Natural killer cell treated with Interleukin-12 subunit alpha and Interleukin-12 subunit beta and Interleukin-15 and Interleukin-18, amount 100 ng/mL, for 72 hours (primary cell): ENCODE measurements at regions not wholly inside any gene's neighbourhood (a gene's known extent, or its start where the extent isn't known, plus 50 kb on each side); places are given as distances from the start of the nearest gene placed in this dataset.
"Not testable (repeated sequence)": the region's sequence is repeated elsewhere in the genome, so short reads cannot be mapped to it uniquely, and the experiment has no call there.

Source experiments
- ATAC-seq, 2 donors: fragments of 150-1000 bp; cut with Tn5 transposase in 1 of 2; sonication (Bioruptor Pico), chemical (Tn5 transposase) in 1 of 2; 2 replicates each; pipeline ENCODE4 v1.10.0; 2021
- DNase-seq: peaks from one replicate; pipeline ENCODE4 v3.0.0; 2022; ENCODE audit warnings: low spot score
- H3K27ac Mint-ChIP-seq, 2 donors: 1 replicate in 1 of 2; 2 replicates in 1 of 2; pipeline ENCODE4 v1.8.0; 2022; ENCODE audit warnings: mixed read lengths in 2 of 2, mild to moderate bottlenecking in 1 of 2, moderate library complexity in 1 of 2
- H3K27me3 Mint-ChIP-seq, 2 donors: 1 replicate in 1 of 2; 2 replicates in 1 of 2; pipeline ENCODE4 v1.8.0; 2022; ENCODE audit warnings: mixed read lengths in 2 of 2
- H3K36me3 Mint-ChIP-seq: one replicate; pipeline ENCODE4 v1.8.0; 2022; ENCODE audit warnings: mixed read lengths
- H3K4me1 Mint-ChIP-seq, 2 donors: 1 replicate in 1 of 2; 2 replicates in 1 of 2; pipeline ENCODE4 v1.8.0; 2022; ENCODE audit warnings: low read depth in 2 of 2, mixed read lengths in 2 of 2, mild to moderate bottlenecking in 1 of 2
- H3K4me3 Mint-ChIP-seq: one replicate; pipeline ENCODE4 v1.8.0; 2022; ENCODE audit warnings: mixed read lengths
- H3K9me3 Mint-ChIP-seq: 2 replicates; pipeline ENCODE4 v1.8.0; 2022; ENCODE audit warnings: mixed read lengths

DNA sequence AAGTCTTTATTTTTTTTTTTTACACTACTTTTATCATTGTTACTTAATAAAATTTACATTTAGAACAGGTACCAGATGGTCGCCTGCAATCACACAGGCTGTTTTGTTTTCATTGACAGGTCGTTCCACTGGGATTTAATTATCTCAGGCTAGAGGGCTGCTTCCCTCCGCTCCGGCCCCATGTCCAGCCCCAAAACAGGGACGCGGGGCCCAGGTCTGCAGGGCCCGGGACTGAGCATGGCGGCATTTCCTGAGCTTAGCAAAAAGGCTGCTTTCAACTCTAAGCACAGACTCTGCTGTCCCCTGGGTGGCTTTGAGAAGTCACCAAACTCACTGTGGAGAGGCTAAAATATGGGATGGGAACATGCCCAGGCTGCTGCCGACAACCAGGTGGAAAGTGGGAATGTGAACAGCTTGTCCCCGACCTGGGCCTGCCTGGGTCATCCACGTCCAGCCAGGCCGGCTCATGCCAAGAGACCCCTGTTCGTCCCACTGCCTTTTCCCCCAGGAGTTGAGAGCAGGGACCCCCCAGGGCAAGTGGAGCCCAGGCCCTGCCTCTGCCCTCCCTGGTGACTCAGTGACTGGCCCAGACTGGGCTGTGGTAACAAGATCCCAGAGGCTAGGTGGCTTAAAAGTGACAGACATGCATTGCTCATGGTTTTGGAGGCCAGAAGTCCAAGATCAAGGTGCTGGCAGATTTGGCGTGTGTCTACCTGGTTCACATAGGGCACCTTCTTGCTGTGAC, 150.0 kb downstream of the SHANK2 start:
- Mint-ChIP-seq H3K4me3 (no peak overlapping the region), H3K27me3 (peaks cover 0 to 5% of the 10 kb centered on the region in 2 donors), H3K36me3 (no peaks in the 10 kb centered on the region), H3K9me3 (no peaks in the 10 kb centered on the region), H3K27ac (no peak overlapping the region), H3K4me1 (no peaks in the 10 kb centered on the region)
- ATAC-seq (no peak), DNase-seq (no peak)

DNA sequence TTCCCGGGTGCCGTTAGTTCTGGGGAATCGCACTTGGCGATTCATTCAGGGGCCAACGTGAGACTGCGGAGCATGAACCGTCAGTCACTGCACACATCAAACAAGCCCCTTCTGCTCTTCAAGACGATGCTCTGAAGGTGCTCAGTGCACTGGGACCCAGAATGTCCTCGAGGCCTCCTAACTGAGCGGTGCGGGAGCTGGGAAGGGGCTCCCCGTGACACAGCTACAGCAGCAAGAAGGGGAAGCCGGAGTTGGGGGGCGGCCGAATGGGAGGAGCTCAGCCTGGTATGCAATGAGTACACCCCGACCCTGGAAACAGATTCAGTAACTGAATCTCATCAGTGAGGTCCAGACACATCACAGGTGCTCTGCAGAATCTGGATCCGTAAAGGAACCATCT, 150.8 kb downstream of the SHANK2 start:
- Mint-ChIP-seq H3K27me3 (peaks cover 0 to 5% of the 10 kb centered on the region in 2 donors), H3K36me3 (no peaks in the 10 kb centered on the region), H3K4me3 (no peak overlapping the region), H3K27ac (no peak overlapping the region), H3K9me3 (no peaks in the 10 kb centered on the region), H3K4me1 (no peaks in the 10 kb centered on the region)
- ATAC-seq: no peak
- DNase-seq: no peak

DNA sequence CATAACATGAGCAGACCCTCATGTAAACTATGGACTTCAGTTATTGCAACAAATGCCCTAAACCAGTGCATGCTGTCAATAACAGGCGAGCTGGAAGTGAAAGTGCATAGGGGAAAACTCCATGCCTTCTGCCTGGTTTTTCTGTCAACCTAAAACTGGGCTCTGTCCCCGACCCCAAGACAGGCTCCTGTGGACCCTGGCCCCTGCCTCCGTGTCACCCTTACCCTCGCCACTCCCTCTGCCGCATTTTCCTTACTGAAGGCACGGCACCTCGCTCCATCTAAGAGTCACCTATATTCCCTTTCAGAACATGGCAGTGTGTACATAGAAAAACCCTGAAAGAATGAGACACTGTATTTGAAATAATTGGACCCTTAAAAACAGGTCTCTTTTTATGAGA, 151.3 kb downstream of the SHANK2 start:
- ATAC-seq (no peak), DNase-seq (peak; percentile 28)
- Mint-ChIP-seq H3K36me3 (no peaks in the 10 kb centered on the region), H3K4me1 (no peaks in the 10 kb centered on the region), H3K27me3 (peaks cover 0 to 5% of the 10 kb centered on the region in 2 donors), H3K4me3 (no peak overlapping the region), H3K9me3 (no peaks in the 10 kb centered on the region), H3K27ac (no peak overlapping the region)

DNA sequence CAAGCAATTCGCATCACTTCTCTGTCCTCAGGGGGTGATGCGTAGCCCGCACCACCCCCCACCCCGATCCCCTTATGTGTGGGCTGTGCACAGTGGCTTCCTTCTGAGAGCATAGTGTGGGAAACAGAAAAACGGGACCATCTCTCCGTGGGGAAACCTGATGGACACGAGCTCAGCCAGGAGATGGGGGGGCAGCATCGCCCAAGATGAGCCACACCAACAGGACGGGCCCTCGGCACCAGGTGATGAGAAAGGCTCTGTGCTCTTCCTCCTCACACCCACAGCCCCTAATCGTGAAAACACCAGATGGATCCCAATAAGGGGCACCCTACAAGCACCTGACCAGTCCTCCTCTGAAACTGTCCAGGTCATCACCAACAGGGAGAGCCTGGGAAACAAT, 153.6 kb downstream of the SHANK2 start:
- Mint-ChIP-seq H3K27ac (no peak overlapping the region), H3K4me1 (no peaks in the 10 kb centered on the region), H3K27me3 (peaks cover 0 to under 1% of the 10 kb centered on the region in 2 donors), H3K36me3 (no peaks in the 10 kb centered on the region), H3K4me3 (no peak overlapping the region), H3K9me3 (no peaks in the 10 kb centered on the region)
- ATAC-seq: no peak
- DNase-seq: peak; percentile 60

DNA sequence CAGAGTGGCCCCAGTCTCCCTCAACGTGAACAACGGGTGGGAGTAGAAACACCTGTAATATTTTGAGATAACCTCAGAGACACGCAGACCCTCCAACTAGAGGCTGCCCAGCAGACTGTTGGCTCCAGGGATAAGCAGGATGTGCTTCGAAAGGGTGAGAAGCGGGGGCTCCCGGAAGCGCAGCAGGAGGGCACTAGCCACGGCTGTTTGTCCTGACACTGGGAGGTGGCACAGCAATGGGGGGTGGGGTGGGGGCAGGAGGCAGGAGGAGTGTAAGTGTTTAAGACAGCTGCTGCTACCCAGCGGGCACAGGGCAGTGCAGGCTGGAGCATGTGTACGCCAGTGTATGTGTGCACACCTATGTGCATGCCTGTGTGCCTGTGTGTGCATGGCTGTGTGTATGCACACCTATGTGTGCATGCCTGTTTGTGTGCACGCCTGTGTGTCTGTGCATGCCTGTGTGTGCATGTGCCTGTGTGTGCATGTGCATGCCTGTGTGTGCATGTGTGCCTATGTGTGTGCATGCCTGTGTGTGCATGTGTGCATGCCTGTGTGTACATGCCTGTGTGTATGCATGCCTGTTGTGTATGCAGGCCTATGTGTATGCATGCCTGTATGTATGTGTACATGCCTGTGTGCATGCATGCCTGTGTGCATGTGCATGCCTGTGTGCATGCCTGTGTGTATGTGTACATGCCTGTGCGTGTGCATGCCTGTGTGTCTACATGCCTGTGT, 154.7 kb downstream of the SHANK2 start:
- DNase-seq: peak; percentile 53
- no peak overlapping the region for H3K27ac Mint-ChIP-seq
- H3K4me1 Mint-ChIP-seq: no peaks in the 10 kb centered on the region
- ATAC-seq: peak in 1 of 2 donors; percentile 31
- no peak overlapping the region for H3K4me3 Mint-ChIP-seq
- H3K9me3 Mint-ChIP-seq: no peaks in the 10 kb centered on the region
- no peaks in the 10 kb centered on the region for H3K36me3 Mint-ChIP-seq
- H3K27me3 Mint-ChIP-seq: no peaks in the 10 kb centered on the region

DNA sequence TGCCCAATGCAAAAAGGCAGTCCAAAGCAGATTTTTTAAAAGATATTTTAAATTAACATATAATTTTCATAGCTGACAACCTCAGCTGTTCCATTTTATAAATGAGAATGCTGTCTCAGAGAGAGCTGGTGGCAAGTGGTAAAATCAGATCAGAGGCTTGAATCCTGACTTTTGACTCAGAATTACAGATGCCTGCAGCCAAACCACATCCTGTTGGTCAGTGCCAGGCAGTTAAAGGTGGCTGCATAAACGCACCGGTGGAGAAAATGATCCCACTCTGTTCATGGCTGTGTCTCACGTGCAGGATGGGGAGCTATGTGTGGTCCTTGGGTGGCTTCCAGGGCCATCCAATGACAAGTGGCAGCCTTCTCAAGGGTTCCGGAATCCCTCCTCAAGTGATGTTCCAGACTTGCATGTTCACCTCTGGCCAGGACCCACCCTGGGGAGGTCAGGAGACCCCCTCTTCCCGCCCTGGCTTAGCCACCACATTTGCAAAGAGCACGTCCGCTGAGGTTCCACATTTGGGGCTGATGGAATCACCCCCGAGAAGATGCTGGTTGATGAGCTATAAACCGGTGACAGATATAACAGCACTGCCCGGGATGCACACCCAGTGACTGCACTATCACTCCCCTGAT, 155.5 kb downstream of the SHANK2 start:
- H3K27ac Mint-ChIP-seq: no peak overlapping the region
- no peak for ATAC-seq
- H3K36me3 Mint-ChIP-seq: no peaks in the 10 kb centered on the region
- H3K4me3 Mint-ChIP-seq: no peak overlapping the region
- DNase-seq: no peak
- H3K9me3 Mint-ChIP-seq: no peaks in the 10 kb centered on the region
- no peaks in the 10 kb centered on the region for H3K27me3 Mint-ChIP-seq
- no peaks in the 10 kb centered on the region for H3K4me1 Mint-ChIP-seq

DNA sequence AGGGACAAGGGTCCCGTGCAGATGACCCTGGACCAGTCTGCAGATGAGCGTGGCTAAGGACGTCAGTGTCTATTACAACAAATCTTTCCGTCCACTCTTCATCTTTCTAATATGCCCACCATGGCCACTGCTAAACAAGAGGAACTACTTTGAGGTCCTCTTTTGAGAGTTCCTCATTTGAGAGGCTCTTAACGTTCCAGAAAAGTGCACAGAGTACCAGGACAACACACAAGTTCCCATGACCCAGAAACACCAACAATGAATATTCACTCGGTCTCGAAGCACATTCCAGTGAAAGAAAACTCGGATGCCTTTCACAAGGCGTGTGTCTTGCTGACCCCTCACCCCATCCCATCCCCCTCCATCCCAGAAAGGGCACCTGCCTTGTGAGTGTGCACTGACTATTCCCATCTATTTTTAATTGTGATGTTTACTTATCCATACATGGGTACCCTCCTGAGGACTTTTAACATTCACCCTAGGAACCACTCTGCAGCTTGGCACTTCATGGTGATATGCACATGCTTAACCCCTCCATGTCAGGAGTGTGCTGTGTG, 157.0 kb downstream of the SHANK2 start:
- H3K4me1 Mint-ChIP-seq: no peaks in the 10 kb centered on the region
- no peaks in the 10 kb centered on the region for H3K9me3 Mint-ChIP-seq
- H3K27me3 Mint-ChIP-seq: no peaks in the 10 kb centered on the region
- DNase-seq: peak; percentile 25
- no peak overlapping the region for H3K27ac Mint-ChIP-seq
- no peaks in the 10 kb centered on the region for H3K36me3 Mint-ChIP-seq
- H3K4me3 Mint-ChIP-seq: no peak overlapping the region
- ATAC-seq: no peak

DNA sequence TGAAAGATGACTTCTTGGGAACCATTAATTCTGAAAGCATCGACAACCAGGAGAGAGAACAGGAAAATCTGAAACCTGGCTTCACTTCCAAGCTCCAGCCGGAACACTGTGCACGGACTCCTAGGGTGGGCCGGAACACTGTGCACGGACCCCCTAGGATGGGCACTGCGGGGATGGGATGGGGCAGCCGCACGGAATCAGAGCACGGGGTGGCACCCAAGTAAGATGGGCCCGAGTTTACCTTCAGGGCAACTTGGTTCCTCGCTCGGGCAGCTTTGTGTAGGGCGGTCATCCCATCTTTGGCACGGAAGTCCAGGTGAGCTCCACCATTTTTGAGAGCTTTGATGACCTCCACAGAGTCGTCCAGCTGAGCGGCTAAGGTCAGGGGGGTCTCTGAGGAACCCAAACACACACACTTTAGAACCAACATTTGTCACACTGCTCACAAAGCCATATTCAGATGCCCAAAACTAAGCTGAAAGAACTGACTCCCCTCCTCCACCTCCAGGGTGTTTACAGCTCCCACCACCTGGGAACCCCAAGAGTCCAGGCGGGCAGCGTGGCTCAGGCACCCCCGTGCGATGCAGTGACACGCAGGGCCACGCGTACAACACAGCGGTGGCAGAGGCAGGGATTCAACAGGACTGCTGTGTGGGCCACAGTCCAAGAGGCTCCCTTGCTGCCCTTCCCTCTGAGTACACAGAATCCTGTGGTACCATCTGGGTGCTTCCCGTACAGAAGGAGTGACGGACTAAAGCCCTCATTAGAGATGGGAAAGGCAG, 157.9 kb downstream of the SHANK2 start:
- no peaks in the 10 kb centered on the region for H3K36me3 Mint-ChIP-seq

DNA sequence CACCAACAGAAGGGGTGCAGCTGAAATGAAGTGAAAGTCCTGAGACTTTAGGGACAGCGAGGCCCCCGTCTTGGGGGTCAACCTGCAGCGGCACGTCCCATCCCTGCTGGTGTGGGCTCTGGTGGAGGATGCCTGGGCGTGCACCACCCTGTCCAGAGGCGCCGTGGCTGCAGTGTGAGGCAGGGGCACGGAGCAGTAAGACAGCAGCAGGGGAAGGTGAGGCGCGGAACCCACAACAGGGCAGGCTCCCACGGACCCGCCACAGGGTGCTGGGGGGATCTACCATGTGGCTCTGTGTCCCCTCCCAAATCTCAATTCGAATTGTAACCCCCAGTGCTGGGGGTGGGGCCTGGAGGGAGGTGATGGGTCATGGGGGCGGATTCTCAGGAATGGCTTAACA, 158.6 kb downstream of the SHANK2 start:
- no peak overlapping the region for H3K4me3 Mint-ChIP-seq
- no peaks in the 10 kb centered on the region for H3K36me3 Mint-ChIP-seq
- DNase-seq (peak; percentile 55), ATAC-seq (no peak)
- no peaks in the 10 kb centered on the region for H3K9me3 Mint-ChIP-seq
- H3K27ac Mint-ChIP-seq: no peak overlapping the region
- peaks cover 0 to 3% of the 10 kb centered on the region in 2 donors for H3K27me3 Mint-ChIP-seq
- no peaks in the 10 kb centered on the region for H3K4me1 Mint-ChIP-seq

More for the DNA sequence above, 157.9 kb downstream of the SHANK2 start:
- DNase-seq (peak; percentile 26), ATAC-seq (peak in 1 of 2 donors; percentile 33)
- no peak overlapping the region for H3K4me3 Mint-ChIP-seq
- no peaks in the 10 kb centered on the region for H3K4me1 Mint-ChIP-seq
- H3K27me3 Mint-ChIP-seq: peaks cover 0 to 2% of the 10 kb centered on the region in 2 donors
- no peaks in the 10 kb centered on the region for H3K9me3 Mint-ChIP-seq
- no peak overlapping the region for H3K27ac Mint-ChIP-seq

DNA sequence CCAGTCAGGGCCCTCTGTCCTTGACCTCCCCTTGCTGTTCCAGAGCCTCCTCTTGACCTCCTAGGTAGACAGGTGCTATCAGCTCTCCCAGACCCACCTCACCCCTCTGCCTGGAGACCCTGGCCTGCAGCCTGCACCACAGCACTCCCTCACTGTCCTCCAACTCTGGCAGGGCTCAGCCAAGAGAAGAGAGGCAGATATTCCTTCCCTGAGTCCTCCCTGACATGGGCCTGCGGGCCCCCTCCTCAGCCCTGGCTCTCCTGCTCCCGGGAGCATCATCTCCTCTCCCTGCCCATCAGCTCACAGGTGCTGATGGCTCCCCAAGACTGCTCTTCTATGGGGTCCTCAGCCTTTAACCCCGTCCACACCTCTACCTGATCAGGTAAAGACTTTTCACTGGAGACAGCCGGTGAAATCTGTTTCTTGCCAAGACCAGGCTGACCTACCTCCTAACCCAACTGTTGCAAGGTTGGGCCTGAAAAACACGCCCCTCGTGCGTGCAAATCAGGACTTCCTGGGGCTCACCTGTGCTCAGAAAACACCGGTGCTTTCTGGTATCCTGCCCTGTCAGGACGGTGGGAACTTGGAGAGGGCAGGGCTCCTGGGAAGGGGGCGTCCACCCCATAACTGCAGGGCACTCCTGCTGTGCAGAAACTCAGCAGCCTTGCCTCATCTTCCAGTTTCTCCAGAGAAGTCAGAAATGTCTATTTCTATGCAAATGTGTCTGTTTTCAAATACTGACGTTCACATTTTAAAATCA, 160.7 kb downstream of the SHANK2 start:
- DNase-seq (peak; percentile 45), ATAC-seq (no peak)
- H3K27me3 Mint-ChIP-seq: peaks cover 0 to 3% of the 10 kb centered on the region in 2 donors
- H3K27ac Mint-ChIP-seq: no peak overlapping the region
- no peaks in the 10 kb centered on the region for H3K4me1 Mint-ChIP-seq
- no peak overlapping the region for H3K4me3 Mint-ChIP-seq
- H3K36me3 Mint-ChIP-seq: no peaks in the 10 kb centered on the region
- H3K9me3 Mint-ChIP-seq: no peaks in the 10 kb centered on the region

DNA sequence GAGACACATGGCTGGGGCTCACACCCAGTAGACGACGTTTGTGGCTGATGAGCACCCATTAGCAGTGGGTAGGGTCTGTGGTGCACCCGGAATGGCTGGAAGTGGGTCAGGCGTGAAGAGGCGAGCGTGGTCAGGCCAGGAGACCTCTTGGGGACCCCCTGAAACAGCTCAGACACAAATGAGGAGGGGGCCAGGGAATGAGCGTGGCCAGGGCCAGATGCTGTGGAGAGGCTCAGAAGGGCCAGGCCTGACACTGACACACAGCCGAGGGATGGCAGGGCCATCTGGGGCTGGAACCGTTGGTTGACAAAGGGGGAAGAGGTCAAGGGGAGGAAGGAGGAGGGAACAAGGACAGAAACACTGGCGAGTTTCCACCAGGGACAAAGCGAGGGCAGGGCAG, 162.8 kb downstream of the SHANK2 start:
- no peak for DNase-seq
- H3K4me1 Mint-ChIP-seq: no peaks in the 10 kb centered on the region

DNA sequence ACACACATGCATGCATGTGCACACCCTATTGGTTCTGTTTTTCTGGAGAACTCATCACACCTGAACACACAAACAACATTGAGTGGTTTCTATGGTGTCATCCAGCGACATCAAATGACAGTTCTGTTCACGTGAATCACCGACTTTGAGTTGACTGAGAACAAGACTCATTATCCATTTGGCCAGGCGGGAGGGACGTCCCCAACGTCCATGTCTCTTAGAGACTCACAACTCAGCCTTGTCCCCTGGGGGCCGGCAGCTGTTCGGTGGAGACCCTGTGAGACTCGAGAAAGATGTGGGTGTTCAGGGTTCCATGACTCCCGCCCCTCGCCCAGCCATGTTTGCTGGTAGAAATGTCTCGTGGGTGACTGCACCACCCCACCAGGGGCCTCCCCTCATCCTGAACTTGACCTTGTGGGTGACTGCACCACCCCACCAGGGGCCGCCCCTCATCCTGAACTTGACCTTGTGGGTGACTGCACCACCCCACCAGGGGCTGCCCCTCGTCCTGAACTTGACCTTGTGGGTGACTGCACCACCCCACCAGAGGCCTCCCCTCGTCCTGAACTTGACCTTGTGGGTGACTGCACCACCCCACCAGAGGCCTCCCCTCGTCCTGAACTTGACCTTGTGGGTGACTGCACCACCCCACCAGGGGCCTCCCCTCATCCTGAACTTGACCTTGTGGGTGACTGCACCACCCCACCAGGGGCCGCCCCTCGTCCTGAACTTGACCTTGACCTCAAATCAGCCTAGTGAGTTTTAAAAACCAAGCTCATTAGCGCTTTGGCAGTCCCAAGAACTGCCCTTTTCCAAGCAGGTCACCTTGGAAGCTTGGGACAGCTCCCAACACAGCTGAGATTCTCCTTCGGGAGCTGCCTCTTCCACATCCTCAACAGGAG, 163.8 kb downstream of the SHANK2 start:
- not testable (repeated sequence) for H3K9me3 Mint-ChIP-seq, H3K36me3 Mint-ChIP-seq, H3K4me1 Mint-ChIP-seq, H3K4me3 Mint-ChIP-seq, ATAC-seq, H3K27ac Mint-ChIP-seq, H3K27me3 Mint-ChIP-seq
- peak; percentile 53 for DNase-seq

More for the DNA sequence above, 162.8 kb downstream of the SHANK2 start:
- Mint-ChIP-seq H3K27me3 (peaks cover 0 to 3% of the 10 kb centered on the region in 2 donors), H3K9me3 (no peaks in the 10 kb centered on the region), H3K27ac (no peak overlapping the region), H3K36me3 (no peaks in the 10 kb centered on the region), H3K4me3 (no peak overlapping the region)
- ATAC-seq: no peak
